Breast epithelium (tissue), 3 donors: ENCODE measurements at regions not wholly inside any gene's neighbourhood (a gene's known extent, or its start where the extent isn't known, plus 50 kb on each side); places are given as distances from the start of the nearest gene placed in this dataset.

ENCODE experiments used
- POLR2A ChIP-seq: fragments of 450-650 bp; IDR thresholded peaks from one replicate; pipeline ENCODE4 v1.6.1; 2016; ENCODE audit warnings: antibody characterized with exemption, mild to moderate bottlenecking, moderate library complexity
- TF ChIP-seq, protein P1 (sequence below), 3 donors: fragments of 450-650 bp; IDR thresholded peaks; one replicate each; pipeline ENCODE4 v1.5.1; 2016 to 2017; ENCODE audit warnings: antibody characterized with exemption in 3 of 3, mild to moderate bottlenecking in 3 of 3, moderate library complexity in 3 of 3

GRCh38 chr1:56382929-56383328, 196.4 kb downstream of the PLPP3 start:
- TF ChIP-seq, protein P1, sequence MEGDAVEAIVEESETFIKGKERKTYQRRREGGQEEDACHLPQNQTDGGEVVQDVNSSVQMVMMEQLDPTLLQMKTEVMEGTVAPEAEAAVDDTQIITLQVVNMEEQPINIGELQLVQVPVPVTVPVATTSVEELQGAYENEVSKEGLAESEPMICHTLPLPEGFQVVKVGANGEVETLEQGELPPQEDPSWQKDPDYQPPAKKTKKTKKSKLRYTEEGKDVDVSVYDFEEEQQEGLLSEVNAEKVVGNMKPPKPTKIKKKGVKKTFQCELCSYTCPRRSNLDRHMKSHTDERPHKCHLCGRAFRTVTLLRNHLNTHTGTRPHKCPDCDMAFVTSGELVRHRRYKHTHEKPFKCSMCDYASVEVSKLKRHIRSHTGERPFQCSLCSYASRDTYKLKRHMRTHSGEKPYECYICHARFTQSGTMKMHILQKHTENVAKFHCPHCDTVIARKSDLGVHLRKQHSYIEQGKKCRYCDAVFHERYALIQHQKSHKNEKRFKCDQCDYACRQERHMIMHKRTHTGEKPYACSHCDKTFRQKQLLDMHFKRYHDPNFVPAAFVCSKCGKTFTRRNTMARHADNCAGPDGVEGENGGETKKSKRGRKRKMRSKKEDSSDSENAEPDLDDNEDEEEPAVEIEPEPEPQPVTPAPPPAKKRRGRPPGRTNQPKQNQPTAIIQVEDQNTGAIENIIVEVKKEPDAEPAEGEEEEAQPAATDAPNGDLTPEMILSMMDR (IDR thresholded peaks at IDR 0.05): no peak
- no peak for TF ChIP-seq POLR2A
